A549 (cell line): ENCODE measurements at regions not wholly inside any gene's neighbourhood (a gene's known extent, or its start where the extent isn't known, plus 50 kb on each side); places are given as distances from the start of the nearest gene placed in this dataset.

Source experiments
- CHD2 ChIP-seq: fragments of 150-350 bp; IDR thresholded peaks from 2 replicates; pipeline ENCODE4 v1.6.1; 2014; ENCODE audit warnings: low read length; ENCODE audit not compliant: partially characterized antibody
- HDAC2 ChIP-seq: fragments of 200-600 bp; sonication (generic); IDR thresholded peaks from 2 replicates; pipeline ENCODE4 v1.6.1; 2016
- NFE2L2 ChIP-seq: fragments of 150-350 bp; conservative IDR thresholded peaks from 2 replicates; pipeline ENCODE4 v1.6.1; 2014; ENCODE audit warnings: low read length
- RAD21 ChIP-seq, 2 experiments: fragments of >200 bp in 1 of 2; sonication (Bioruptor Twin) in 1 of 2; formaldehyde crosslinking in 1 of 2; IDR thresholded peaks in 1 of 2; conservative IDR thresholded peaks in 1 of 2; 2 replicates in 1 of 2; 3 replicates in 1 of 2; pipeline ENCODE4 v1.6.1; 2012 to 2018; ENCODE audit warnings: inconsistent platforms in 1 of 2
- REST ChIP-seq: fragments of 200-600 bp; sonication (generic); IDR thresholded peaks from 2 replicates; pipeline ENCODE4 v1.6.1; 2016; ENCODE audit warnings: antibody characterized with exemption, mild to moderate bottlenecking, moderate library complexity
- ZFP36 ChIP-seq: fragments of 450-650 bp; IDR thresholded peaks from 2 replicates; pipeline ENCODE4 v1.6.1; 2014; ENCODE audit warnings: borderline replicate concordance; ENCODE audit not compliant: partially characterized antibody

- TF ChIP-seq CHD2, result no peak
- no peak for TF ChIP-seq REST
- no peak for TF ChIP-seq RAD21 (conservative IDR thresholded peaks at IDR 0.05 in 1 of 2, IDR thresholded peaks at IDR 0.05 in 1 of 2)
- TF ChIP-seq NFE2L2, result no peak
- TF ChIP-seq ZFP36, result no peak
- TF ChIP-seq HDAC2, result no peak
Observed at GRCh38 chr12:107355004-107355565, 261.7 kb upstream of the CRY1 start.
